GM12878 (cell line): ENCODE measurements at regions not wholly inside any gene's neighbourhood (a gene's known extent, or its start where the extent isn't known, plus 50 kb on each side); places are given as distances from the start of the nearest gene placed in this dataset.

Source experiments
- ATAC-seq: fragments of 200-7000 bp; cut with Tn5 transposase; 3 replicates; pipeline ENCODE4 v1.9.1; 2020; ENCODE audit warnings: mild to moderate bottlenecking, moderate library complexity
- BruUV-seq: library from RNA; stranded (reverse); fragments of 400-500 nt; replicated peaks from 2 replicates; lab custom pipeline; 2021; lab: Mats Ljungman, UMichigan
- CTCF ChIA-PET: fragments of 300-600 bp; sonication (Branson Sonifier 250); formaldehyde crosslinking; extraction: SDS; loops from one replicate; lab custom pipeline; 2021; ENCODE audit warnings: inconsistent platforms; lab: Yijun Ruan, JAX
- POLR2A ChIA-PET: fragments of 350-600 bp; formaldehyde crosslinking; extraction: SDS; loops from one replicate; lab custom pipeline; 2021; ENCODE audit warnings: inconsistent platforms; lab: Charles Lee
- RAD21 ChIA-PET: fragments of 300-600 bp; sonication (Branson Sonifier 250); formaldehyde crosslinking; loops from one replicate; lab custom pipeline; 2023; ENCODE audit warnings: antibody characterized with exemption; ENCODE audit not compliant: unreplicated experiment; lab: Charles Lee
- SMC1A ChIA-PET: fragments of 300-600 bp; sonication (Branson Sonifier 250); formaldehyde crosslinking; loops from one replicate; lab custom pipeline; 2023; ENCODE audit not compliant: unreplicated experiment, uncharacterized antibody; lab: Charles Lee
- DNase-seq: peaks from one replicate; pipeline ENCODE4 v3.0.0-alpha.2; 2011; ENCODE audit warnings: low read depth, low spot score
- FAIRE-seq: peaks from 3 replicates; lab custom pipeline; 2011; peaks lifted over from hg19 to GRCh38; lab: Jason Lieb, UNC
- H2AFZ ChIP-seq: 2 replicates; pipeline ENCODE4 v1.6.0; 2011; ENCODE audit warnings: low read depth, low read length, control low read depth; ENCODE audit not compliant: control insufficient read depth
- H3K27ac ChIP-seq: 2 replicates; pipeline ENCODE4 v1.5.1; 2011; ENCODE audit warnings: control low read depth; ENCODE audit not compliant: control insufficient read depth, insufficient read depth
- H3K27me3 ChIP-seq, 2 experiments: replicated peaks in 1 of 2; 2 replicates each; pipeline versions ENCODE4 v1.6.0 to v1.6.1; 2011; ENCODE audit warnings: low read length in 1 of 2; ENCODE audit not compliant: control insufficient read depth in 2 of 2, insufficient read depth in 2 of 2
- H3K36me3 ChIP-seq, 2 experiments: 2 replicates each; pipeline ENCODE4 v1.5.1; 2011; ENCODE audit warnings: low read length in 1 of 2; ENCODE audit not compliant: control insufficient read depth in 2 of 2, insufficient read depth in 2 of 2
- H3K4me1 ChIP-seq: 2 replicates; pipeline ENCODE4 v1.6.1; 2011; ENCODE audit warnings: mild to moderate bottlenecking, low read length, moderate library complexity, mixed read lengths; ENCODE audit not compliant: control insufficient read depth, insufficient read depth
- H3K4me2 ChIP-seq: 2 replicates; pipeline ENCODE4 v1.6.0; 2011; ENCODE audit warnings: control low read depth; ENCODE audit not compliant: control insufficient read depth, insufficient read depth
- H3K4me3 ChIP-seq: fragments of 200-600 bp; sonication (generic); 2 replicates; pipeline ENCODE4 v1.5.1; 2016
- H3K79me2 ChIP-seq: 2 replicates; pipeline ENCODE4 v1.6.0; 2011; ENCODE audit warnings: low read length; ENCODE audit not compliant: control insufficient read depth, insufficient read depth
- H3K9ac ChIP-seq: 2 replicates; pipeline ENCODE4 v1.8.0; 2011; ENCODE audit warnings: low read length, control low read depth, mixed read lengths; ENCODE audit not compliant: control insufficient read depth, insufficient read depth
- H3K9me3 ChIP-seq: replicated peaks from 3 replicates; pipeline ENCODE4 v1.5.1; 2011; ENCODE audit warnings: mild to moderate bottlenecking, low read length; ENCODE audit not compliant: control insufficient read depth, insufficient read depth
- H4K20me1 ChIP-seq: 2 replicates; pipeline ENCODE4 v1.6.0; 2011; ENCODE audit not compliant: control insufficient read depth, insufficient read depth
- EGR1 ChIP-seq, 2 experiments: IDR thresholded peaks; 1 replicate in 1 of 2; 2 replicates in 1 of 2; pipeline ENCODE4 v1.6.1; 2011 to 2012; ENCODE audit warnings: low read depth in 2 of 2, low read length in 2 of 2, borderline replicate concordance in 1 of 2, mild to moderate bottlenecking in 1 of 2, moderate library complexity in 1 of 2
- MEF2B ChIP-seq: fragments of 450-650 bp; IDR thresholded peaks from 2 replicates; pipeline ENCODE4 v1.6.1; 2018; ENCODE audit warnings: mild to moderate bottlenecking, moderate library complexity; ENCODE audit not compliant: partially characterized antibody, poor library complexity, severe bottlenecking
- POLR2AphosphoS5 ChIP-seq: IDR thresholded peaks from 2 replicates; pipeline ENCODE4 v1.6.1; 2011; ENCODE audit warnings: mild to moderate bottlenecking, low read length, inconsistent platforms
- POU2F2 ChIP-seq: IDR thresholded peaks from 3 replicates; pipeline ENCODE4 v1.6.1; 2011; ENCODE audit warnings: low read depth, mild to moderate bottlenecking, low read length, borderline replicate concordance
- ZNF24 ChIP-seq: fragments of 450-650 bp; IDR thresholded peaks from 2 replicates; pipeline ENCODE4 v1.6.1; 2017; ENCODE audit warnings: antibody characterized with exemption, mild to moderate bottlenecking
- ZNF687 ChIP-seq: fragments of 450-650 bp; IDR thresholded peaks from 2 replicates; pipeline ENCODE4 v1.6.1; 2017; ENCODE audit warnings: mild to moderate bottlenecking, moderate library complexity
- WGBS: methylation state at CpG from one replicate; pipeline ENCODE4 v1.1.6; 2016; ENCODE audit warnings: low lambda C conversion rate; ENCODE audit not compliant: insufficient replicate concordance, insufficient coverage; ENCODE audit errors: missing lambda C conversion rate; 5-methylcytosine and 5-hydroxymethylcytosine counted together
- in situ Hi-C: fragments of 300-500 bp; cut with MboI; formaldehyde crosslinking; loops from 9 replicates; pipeline ENCODE4 v1.14.3; 2018; ENCODE audit warnings: mixed read lengths
- intact Hi-C: fragments of 100-400 bp; cut with micrococcal nuclease; formaldehyde crosslinking; loops from one replicate; pipeline ENCODE4 v1.14.2; 2022; ENCODE audit not compliant: unreplicated experiment

- no TSS peak for BruUV-seq
- H3K4me2 ChIP-seq: no peak overlapping the region
- FAIRE-seq (no peak), ATAC-seq (no peak), DNase-seq (no peak)
- 34% methylated on average over 8 of the region's 8 CpGs for WGBS
- TF ChIP-seq EGR1 (IDR thresholded peaks at IDR 0.05; ENCODE audit: borderline replicate concordance in 1 of 2, low read depth in 2 of 2, low read length in 2 of 2): no peak
- intact Hi-C loops: no loop called here
- no peaks in the 10 kb centered on the region for H3K79me2 ChIP-seq
- no peaks in the 10 kb centered on the region for H3K4me1 ChIP-seq
- ChIA-PET POLR2A (no interaction called here), SMC1A (no interaction called here), RAD21 (no interaction called here), CTCF (no interaction called here)
- no peak overlapping the region for H2AFZ ChIP-seq
- no peaks in the 10 kb centered on the region for H3K9me3 ChIP-seq
- H3K9ac ChIP-seq: no peak overlapping the region
- H3K27ac ChIP-seq: no peak overlapping the region
- no peaks in the 10 kb centered on the region for H3K27me3 ChIP-seq
- in situ Hi-C loops: no loop called here
- no peaks in the 10 kb centered on the region for H3K36me3 ChIP-seq
- no peak overlapping the region for H3K4me3 ChIP-seq
- no peaks in the 10 kb centered on the region for H4K20me1 ChIP-seq
These were observed 492.8 kb upstream of the EEF2KMT start for GRCh38 chr16:5590416-5590815.

DNA sequence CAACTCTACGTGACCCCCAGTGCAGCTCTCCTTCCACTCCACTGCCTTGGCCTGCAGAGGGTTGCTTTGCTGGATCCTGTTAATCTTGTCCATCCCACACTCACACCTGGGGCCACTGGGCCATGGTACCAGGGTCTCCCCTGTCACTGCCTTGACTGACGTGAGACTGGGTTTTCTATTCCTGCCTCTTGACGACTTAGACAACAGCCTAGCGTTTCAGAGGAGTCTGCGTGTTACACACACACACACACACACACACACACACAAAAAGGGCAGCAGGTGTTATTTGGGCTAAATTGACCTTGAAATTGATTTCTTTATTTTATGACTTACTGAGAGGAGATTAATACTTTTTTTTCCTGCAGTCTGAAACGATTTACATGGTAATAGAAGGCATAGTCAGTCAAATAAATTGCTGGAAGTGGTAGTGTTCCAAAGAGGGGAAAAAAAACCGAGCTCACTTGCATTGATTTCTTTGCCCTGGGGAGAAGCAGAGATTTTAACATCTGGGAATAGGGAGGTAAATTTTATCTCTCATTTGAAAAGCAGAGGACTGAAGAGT is 492.3 kb upstream of the EEF2KMT start:
- ChIA-PET SMC1A (no interaction called here), POLR2A (no interaction called here), CTCF (no interaction called here), RAD21 (no interaction called here)
- Histone ChIP-seq H4K20me1 (no peaks in the 10 kb centered on the region), H3K36me3 (no peaks in the 10 kb centered on the region), H3K27me3 (no peaks in the 10 kb centered on the region), H2AFZ (no peak overlapping the region), H3K9ac (no peak overlapping the region), H3K27ac (no peak overlapping the region), H3K4me1 (no peaks in the 10 kb centered on the region), H3K9me3 (no peaks in the 10 kb centered on the region), H3K4me2 (no peak overlapping the region), H3K4me3 (no peak overlapping the region), H3K79me2 (no peaks in the 10 kb centered on the region)
- no TSS peak for BruUV-seq
- in situ Hi-C loops (no loop called here), intact Hi-C loops (no loop called here)
- FAIRE-seq (no peak), DNase-seq (no peak), ATAC-seq (no peak)
- TF ChIP-seq ZNF687 (no peak), POLR2AphosphoS5 (no peak), ZNF24 (no peak), MEF2B (no peak), POU2F2 (no peak)
- WGBS: 16% methylated on average over 7 of the region's 7 CpGs
